Neural progenitor cell (in vitro differentiated cells): ENCODE measurements at regions not wholly inside any gene's neighbourhood (a gene's known extent, or its start where the extent isn't known, plus 50 kb on each side); places are given as distances from the start of the nearest gene placed in this dataset.

Experiments used
- DNase-seq: peaks from one replicate; pipeline ENCODE4 v3.0.0-alpha.2; 2016; ENCODE audit warnings: low spot score
- H2AFZ ChIP-seq: fragments of 200-600 bp; sonication (generic); replicated peaks from 2 replicates; pipeline ENCODE4 v1.6.1; 2016; ENCODE audit warnings: antibody characterized with exemption
- H3F3A ChIP-seq: fragments of 200-600 bp; sonication (generic); 2 replicates; pipeline ENCODE4 v1.6.1; 2016; ENCODE audit warnings: antibody characterized with exemption, low read depth
- H3K27ac ChIP-seq: fragments of 200-600 bp; sonication (generic); 2 replicates; pipeline ENCODE4 v1.5.1; 2016; ENCODE audit warnings: mild to moderate bottlenecking
- H3K27me3 ChIP-seq: fragments of 200-600 bp; sonication (generic); 2 replicates; pipeline ENCODE4 v1.6.1; 2016; ENCODE audit warnings: mild to moderate bottlenecking, moderate library complexity
- H3K36me3 ChIP-seq: fragments of 200-600 bp; sonication (generic); 2 replicates; pipeline ENCODE4 v1.5.1; 2016
- H3K4me1 ChIP-seq: fragments of 200-600 bp; sonication (generic); 2 replicates; pipeline ENCODE4 v1.6.1; 2016; ENCODE audit warnings: mixed run types
- H3K4me2 ChIP-seq: fragments of 200-600 bp; sonication (generic); 2 replicates; pipeline ENCODE4 v1.6.1; 2016
- H3K4me3 ChIP-seq: fragments of 200-600 bp; sonication (generic); 2 replicates; pipeline ENCODE4 v1.5.1; 2016
- H3K79me2 ChIP-seq: fragments of 200-600 bp; sonication (generic); 2 replicates; pipeline ENCODE4 v1.6.1; 2016; ENCODE audit warnings: low read depth
- H3K9ac ChIP-seq: fragments of 200-600 bp; sonication (generic); 2 replicates; pipeline ENCODE4 v1.6.1; 2016
- H3K9me3 ChIP-seq: fragments of 200-600 bp; sonication (generic); 2 replicates; pipeline ENCODE4 v1.5.1; 2016; ENCODE audit warnings: low read depth
- H4K20me1 ChIP-seq: fragments of 200-600 bp; sonication (generic); 2 replicates; pipeline ENCODE4 v1.6.1; 2016; ENCODE audit warnings: low read depth
- H3K27ac Mint-ChIP-seq: 3 replicates; pipeline ENCODE4 v1.8.0; 2021; ENCODE audit warnings: mixed read lengths
- H3K27me3 Mint-ChIP-seq: 2 replicates; pipeline ENCODE4 v1.8.0; 2022; ENCODE audit warnings: low read depth, mild to moderate bottlenecking, inconsistent platforms, moderate library complexity, mixed read lengths; ENCODE audit not compliant: insufficient read depth
- H3K36me3 Mint-ChIP-seq: 3 replicates; pipeline ENCODE4 v1.8.0; 2021; ENCODE audit warnings: mixed read lengths
- H3K4me1 Mint-ChIP-seq: 3 replicates; pipeline ENCODE4 v1.8.0; 2021; ENCODE audit warnings: mixed read lengths
- H3K4me3 Mint-ChIP-seq: 3 replicates; pipeline ENCODE4 v1.8.0; 2021; ENCODE audit warnings: mild to moderate bottlenecking, moderate library complexity, mixed read lengths
- H3K9me3 Mint-ChIP-seq: 3 replicates; pipeline ENCODE4 v1.8.0; 2020; ENCODE audit warnings: mixed read lengths
- CTCF ChIP-seq: fragments of 200-600 bp; sonication (generic); IDR thresholded peaks from 2 replicates; pipeline ENCODE4 v1.5.1; 2017; ENCODE audit warnings: antibody characterized with exemption, mild to moderate bottlenecking
- EZH2 ChIP-seq: fragments of 200-600 bp; sonication (generic); IDR thresholded peaks from 2 replicates; pipeline ENCODE4 v1.6.1; 2017; ENCODE audit warnings: antibody characterized with exemption, mild to moderate bottlenecking, moderate library complexity
- EZH2phosphoT487 ChIP-seq: fragments of 200-600 bp; sonication (generic); IDR thresholded peaks from 2 replicates; pipeline ENCODE4 v1.6.1; 2017; ENCODE audit warnings: antibody characterized with exemption

- Histone ChIP-seq H3K79me2 (no peaks in the 10 kb centered on the region), H3K27ac (no peak overlapping the region), H3K4me1 (no peaks in the 10 kb centered on the region), H3F3A (no peaks in the 10 kb centered on the region), H3K4me2 (no peak overlapping the region), H3K4me3 (no peak overlapping the region), H2AFZ (no peak overlapping the region), H4K20me1 (no peaks in the 10 kb centered on the region), H3K9ac (no peak overlapping the region), H3K27me3 (no peaks in the 10 kb centered on the region), H3K9me3 (no peaks in the 10 kb centered on the region), H3K36me3 (no peaks in the 10 kb centered on the region)
- Mint-ChIP-seq H3K4me3 (no peak overlapping the region), H3K27ac (no peak overlapping the region), H3K27me3 (no peaks in the 10 kb centered on the region), H3K36me3 (no peaks in the 10 kb centered on the region), H3K9me3 (no peaks in the 10 kb centered on the region), H3K4me1 (no peaks in the 10 kb centered on the region)
- no peak for TF ChIP-seq CTCF
- no peak for TF ChIP-seq EZH2
- no peak for TF ChIP-seq EZH2phosphoT487
- no peak for DNase-seq
Observed at GRCh38 chr13:93029536-93029935, 197.1 kb upstream of the GPC6 start.

- no peak overlapping the region for H3K27ac ChIP-seq
- no peaks in the 10 kb centered on the region for H3K27me3 ChIP-seq
- H3K4me2 ChIP-seq, result no peak overlapping the region
- no peak for TF ChIP-seq EZH2phosphoT487
- no peak for TF ChIP-seq EZH2
- TF ChIP-seq CTCF, result no peak
- H3K4me1 Mint-ChIP-seq, result peaks cover 2% of the 10 kb centered on the region
- H3K79me2 ChIP-seq, result no peaks in the 10 kb centered on the region
- H3K36me3 Mint-ChIP-seq, result no peaks in the 10 kb centered on the region
- no peak overlapping the region for H3K4me3 Mint-ChIP-seq
- H3K4me1 ChIP-seq, result no peaks in the 10 kb centered on the region
- peaks cover 3% of the 10 kb centered on the region for H3K9me3 Mint-ChIP-seq
- H3K4me3 ChIP-seq, result no peak overlapping the region
- H3F3A ChIP-seq, result no peaks in the 10 kb centered on the region
- no peak for DNase-seq
- no peak overlapping the region for H2AFZ ChIP-seq
- no peaks in the 10 kb centered on the region for H3K9me3 ChIP-seq
- H3K27me3 Mint-ChIP-seq, result peaks cover 3% of the 10 kb centered on the region
- H3K27ac Mint-ChIP-seq, result no peak overlapping the region
- no peaks in the 10 kb centered on the region for H4K20me1 ChIP-seq
- no peaks in the 10 kb centered on the region for H3K36me3 ChIP-seq
- no peak overlapping the region for H3K9ac ChIP-seq
Observed at GRCh38 chr13:93036380-93036779, 190.2 kb upstream of the GPC6 start.

GRCh38 chr13:93037780-93038179 is 188.8 kb upstream of the GPC6 start:
- Histone ChIP-seq H3K9ac (no peak overlapping the region), H3K4me3 (no peak overlapping the region), H3F3A (no peaks in the 10 kb centered on the region), H2AFZ (no peak overlapping the region), H3K9me3 (no peaks in the 10 kb centered on the region), H3K27ac (no peak overlapping the region), H3K4me1 (no peaks in the 10 kb centered on the region), H3K79me2 (no peaks in the 10 kb centered on the region), H4K20me1 (no peaks in the 10 kb centered on the region), H3K36me3 (no peaks in the 10 kb centered on the region), H3K27me3 (no peaks in the 10 kb centered on the region), H3K4me2 (no peak overlapping the region)
- Mint-ChIP-seq H3K27me3 (peaks cover 3% of the 10 kb centered on the region), H3K36me3 (no peaks in the 10 kb centered on the region), H3K4me1 (peaks cover 7% of the 10 kb centered on the region), H3K9me3 (peaks cover 3% of the 10 kb centered on the region), H3K27ac (no peak overlapping the region), H3K4me3 (no peak overlapping the region)
- no peak for TF ChIP-seq EZH2phosphoT487
- TF ChIP-seq EZH2, result no peak
- no peak for TF ChIP-seq CTCF
- no peak for DNase-seq

GRCh38 chr13:93038187-93038586 is 188.4 kb upstream of the GPC6 start:
- H3K9me3 Mint-ChIP-seq, result peaks cover 3% of the 10 kb centered on the region
- Histone ChIP-seq H3K36me3 (no peaks in the 10 kb centered on the region), H3K79me2 (no peaks in the 10 kb centered on the region), H3K9ac (no peak overlapping the region), H3K27me3 (no peaks in the 10 kb centered on the region), H3K4me3 (no peak overlapping the region), H2AFZ (no peak overlapping the region), H3K9me3 (no peaks in the 10 kb centered on the region), H3K4me2 (no peak overlapping the region), H3K4me1 (no peaks in the 10 kb centered on the region), H3K27ac (no peak overlapping the region), H3F3A (no peaks in the 10 kb centered on the region), H4K20me1 (no peaks in the 10 kb centered on the region)
- H3K4me1 Mint-ChIP-seq, result peaks cover 7% of the 10 kb centered on the region
- H3K27me3 Mint-ChIP-seq, result peaks cover 3% of the 10 kb centered on the region
- no peak overlapping the region for H3K4me3 Mint-ChIP-seq
- no peak for TF ChIP-seq EZH2phosphoT487
- TF ChIP-seq EZH2, result no peak
- TF ChIP-seq CTCF, result no peak
- no peak for DNase-seq
- no peak overlapping the region for H3K27ac Mint-ChIP-seq
- no peaks in the 10 kb centered on the region for H3K36me3 Mint-ChIP-seq
